Left lung (tissue), 4 donors: ENCODE measurements at regions not wholly inside any gene's neighbourhood (a gene's known extent, or its start where the extent isn't known, plus 50 kb on each side); places are given as distances from the start of the nearest gene placed in this dataset.
"Not testable (repeated sequence)": the region's sequence is repeated elsewhere in the genome, so short reads cannot be mapped to it uniquely, and the experiment has no call there.

ENCODE experiments used
- ATAC-seq: fragments of 200-7000 bp; cut with Tn5 transposase; one replicate; pipeline ENCODE4 v1.9.1; 2020; ENCODE audit warnings: moderate library complexity
- DNase-seq, 4 donors: peaks; one replicate each; pipeline ENCODE4 v3.0.0-alpha.2; 2013 to 2020
- H3K27ac ChIP-seq, 2 donors: fragments of 200-600 bp; sonication (generic) in 1 of 2; one replicate each; pipeline versions ENCODE4 v1.5.0 to v1.8.0; 2020 to 2021
- H3K27me3 ChIP-seq, 2 donors: fragments of 200-600 bp; sonication (generic) in 1 of 2; one replicate each; pipeline versions ENCODE4 v1.5.0 to v1.8.0; 2020 to 2021
- H3K36me3 ChIP-seq, 2 donors: fragments of 200-600 bp; sonication (generic) in 1 of 2; one replicate each; pipeline versions ENCODE4 v1.5.0 to v1.8.0; 2020 to 2021
- H3K4me1 ChIP-seq, 2 donors: fragments of 200-600 bp; one replicate each; pipeline ENCODE4 v1.8.0; 2021
- H3K4me3 ChIP-seq, 2 donors: fragments of 200-600 bp; sonication (generic) in 1 of 2; one replicate each; pipeline versions ENCODE4 v1.5.0 to v1.8.0; 2020 to 2021; ENCODE audit warnings: mild to moderate bottlenecking in 1 of 2
- H3K9me3 ChIP-seq, 2 donors: fragments of 200-600 bp; sonication (generic) in 1 of 2; one replicate each; pipeline versions ENCODE4 v1.5.0 to v1.8.0; 2020 to 2021
- intact Hi-C, 2 donors: fragments of 100-400 bp; cut with DNase I; formaldehyde crosslinking; loops; one replicate each; pipeline versions ENCODE4 v1.11.2 to v1.14.2; 2022
- TF ChIP-seq, protein P1 (sequence below), 2 donors: fragments of 200-600 bp; sonication (generic) in 1 of 2; IDR thresholded peaks; one replicate each; pipeline versions ENCODE4 v1.5.0 to v1.8.0; 2021; ENCODE audit warnings: antibody characterized with exemption in 2 of 2
- donor health status: DM: no; HTN: yes; CAD: no.
- donor health status: DM: no; HTN: no; CAD: no.

DNA sequence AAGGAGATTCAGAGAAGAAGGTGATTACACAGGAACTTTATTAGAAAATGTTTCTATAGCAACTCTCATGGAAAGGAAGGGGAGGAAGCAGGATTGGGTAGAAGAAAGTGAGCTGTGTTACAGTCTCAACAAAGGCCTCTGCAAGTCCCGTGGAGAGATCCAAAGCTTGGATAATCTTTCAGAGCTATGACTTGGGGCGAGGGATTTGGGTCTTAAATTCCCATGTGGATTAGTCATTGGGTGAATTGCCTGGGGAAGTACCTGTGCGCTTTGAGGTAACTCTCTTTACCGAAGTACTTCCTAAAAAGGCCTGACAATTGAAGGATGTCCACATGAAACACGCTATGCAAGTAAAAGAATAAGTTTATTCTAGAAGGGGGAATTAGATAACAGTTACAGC lies 133.8 kb upstream of the ANKRD50 start:
- Histone ChIP-seq H3K27me3 (no peaks in the 10 kb centered on the region), H3K4me3 (no peak overlapping the region), H3K27ac (no peak overlapping the region), H3K4me1 (no peaks in the 10 kb centered on the region), H3K36me3 (no peaks in the 10 kb centered on the region), H3K9me3 (peaks cover 0 to 16% of the 10 kb centered on the region in 2 donors)
- TF ChIP-seq, protein P1, sequence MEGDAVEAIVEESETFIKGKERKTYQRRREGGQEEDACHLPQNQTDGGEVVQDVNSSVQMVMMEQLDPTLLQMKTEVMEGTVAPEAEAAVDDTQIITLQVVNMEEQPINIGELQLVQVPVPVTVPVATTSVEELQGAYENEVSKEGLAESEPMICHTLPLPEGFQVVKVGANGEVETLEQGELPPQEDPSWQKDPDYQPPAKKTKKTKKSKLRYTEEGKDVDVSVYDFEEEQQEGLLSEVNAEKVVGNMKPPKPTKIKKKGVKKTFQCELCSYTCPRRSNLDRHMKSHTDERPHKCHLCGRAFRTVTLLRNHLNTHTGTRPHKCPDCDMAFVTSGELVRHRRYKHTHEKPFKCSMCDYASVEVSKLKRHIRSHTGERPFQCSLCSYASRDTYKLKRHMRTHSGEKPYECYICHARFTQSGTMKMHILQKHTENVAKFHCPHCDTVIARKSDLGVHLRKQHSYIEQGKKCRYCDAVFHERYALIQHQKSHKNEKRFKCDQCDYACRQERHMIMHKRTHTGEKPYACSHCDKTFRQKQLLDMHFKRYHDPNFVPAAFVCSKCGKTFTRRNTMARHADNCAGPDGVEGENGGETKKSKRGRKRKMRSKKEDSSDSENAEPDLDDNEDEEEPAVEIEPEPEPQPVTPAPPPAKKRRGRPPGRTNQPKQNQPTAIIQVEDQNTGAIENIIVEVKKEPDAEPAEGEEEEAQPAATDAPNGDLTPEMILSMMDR (IDR thresholded peaks at IDR 0.05): no peak
- DNase-seq (no peak), ATAC-seq (no peak)
- intact Hi-C loops: no loop called here

DNA sequence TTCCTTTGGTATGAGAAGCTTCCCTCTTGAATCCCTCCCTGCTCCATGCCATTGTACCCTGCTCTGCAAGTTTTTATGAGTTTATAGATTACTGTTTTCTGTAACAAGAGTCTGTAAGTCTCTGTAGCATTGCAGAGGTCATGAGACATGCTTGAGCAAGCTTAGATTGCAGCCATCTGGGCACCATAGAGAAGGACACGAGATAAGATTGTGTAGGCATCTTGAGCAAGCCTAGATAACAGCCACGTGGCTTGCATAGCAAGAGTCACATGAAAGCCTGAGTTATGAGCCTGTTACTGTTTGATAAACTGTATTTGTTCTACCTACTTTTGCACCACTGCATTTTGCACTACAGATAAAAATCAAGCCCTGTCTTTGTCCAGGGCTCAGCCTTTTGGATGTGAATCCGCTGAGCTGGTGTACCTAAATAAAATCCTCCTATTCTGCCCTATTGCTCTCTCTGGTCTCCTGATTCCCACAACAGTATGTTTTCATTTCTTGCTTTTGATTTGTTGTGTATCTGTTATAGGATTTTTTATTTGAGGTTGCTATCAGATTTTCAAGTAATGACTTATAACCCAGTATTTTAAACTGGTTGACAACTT lies 127.4 kb upstream of the ANKRD50 start:
- intact Hi-C loops: no loop called here
- Histone ChIP-seq H3K27ac (no peak overlapping the region), H3K4me1 (no peaks in the 10 kb centered on the region), H3K27me3 (no peaks in the 10 kb centered on the region), H3K36me3 (no peaks in the 10 kb centered on the region), H3K9me3 (peaks cover 0 to 56% of the 10 kb centered on the region in 2 donors), H3K4me3 (no peak overlapping the region)
- TF ChIP-seq, protein P1 (IDR thresholded peaks at IDR 0.05): no peak
- no peak for DNase-seq
- no peak for ATAC-seq

DNA sequence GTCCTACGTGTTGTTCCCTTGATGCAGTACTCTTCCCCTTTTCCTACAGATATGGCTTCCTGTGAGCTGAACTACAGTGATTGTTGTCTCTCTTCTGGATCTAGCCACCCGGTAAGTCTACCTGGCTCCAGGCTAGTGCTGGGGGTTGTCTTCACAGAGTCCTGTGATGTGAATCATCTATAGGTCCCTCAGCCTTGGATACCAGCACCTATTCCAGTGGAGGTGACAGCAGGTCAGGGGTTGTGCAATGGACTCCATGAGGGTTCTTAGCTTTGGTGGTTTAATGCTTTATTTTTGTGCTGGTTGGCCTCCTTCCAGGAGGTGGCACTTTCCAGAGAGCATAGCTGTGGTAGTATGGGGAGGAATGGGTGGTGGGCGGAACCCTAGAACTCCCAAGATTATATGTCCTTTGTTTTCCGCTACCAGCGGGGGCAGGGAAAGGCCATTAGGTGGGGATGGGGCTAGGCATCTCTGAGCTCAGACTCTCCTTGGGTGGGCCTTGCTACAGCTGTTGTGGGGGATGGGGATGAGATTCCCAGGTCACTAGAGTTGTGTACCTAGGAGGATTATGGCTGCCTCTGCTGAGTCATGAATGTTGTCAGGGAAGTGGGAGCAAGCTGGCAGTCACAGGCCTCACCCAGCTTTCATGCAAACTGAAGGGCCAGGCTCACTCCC lies 121.4 kb upstream of the ANKRD50 start:
- DNase-seq (no peak), ATAC-seq (no peak)
- no peaks in the 10 kb centered on the region for H3K36me3 ChIP-seq
- H3K27ac ChIP-seq: no peak overlapping the region
- intact Hi-C loops: no loop called here
- no peaks in the 10 kb centered on the region for H3K4me1 ChIP-seq
- H3K27me3 ChIP-seq: no peaks in the 10 kb centered on the region
- peaks cover 0 to 24% of the 10 kb centered on the region in 2 donors for H3K9me3 ChIP-seq
- H3K4me3 ChIP-seq: no peak overlapping the region
- TF ChIP-seq, protein P1 (IDR thresholded peaks at IDR 0.05): no peak

DNA sequence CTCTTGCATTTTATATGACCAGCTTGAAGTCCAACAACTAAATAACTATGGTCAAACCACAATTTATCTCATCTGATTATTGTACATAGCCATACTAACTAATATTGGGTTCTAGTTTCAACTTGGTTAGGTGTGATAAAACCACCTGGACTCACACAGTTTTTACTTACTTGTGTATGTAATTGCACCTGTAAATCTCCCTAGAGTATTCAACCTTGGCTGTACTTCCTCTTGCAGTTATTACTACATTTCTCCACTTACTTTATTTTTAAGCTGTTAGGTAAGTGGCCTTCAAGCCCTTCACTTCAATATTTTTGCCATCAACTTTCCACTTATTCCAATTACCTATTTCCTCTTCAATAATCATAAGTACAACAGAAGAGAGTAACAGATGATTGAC lies 115.8 kb upstream of the ANKRD50 start:
- peaks cover 0 to 3% of the 10 kb centered on the region in 2 donors for H3K9me3 ChIP-seq
- no peaks in the 10 kb centered on the region for H3K4me1 ChIP-seq
- ATAC-seq (peak; percentile 53), DNase-seq (no peak)
- H3K4me3 ChIP-seq: no peak overlapping the region
- intact Hi-C loops: no loop called here
- no peak overlapping the region for H3K27ac ChIP-seq
- H3K36me3 ChIP-seq: no peaks in the 10 kb centered on the region
- H3K27me3 ChIP-seq: no peaks in the 10 kb centered on the region
- TF ChIP-seq, protein P1 (IDR thresholded peaks at IDR 0.05): no peak

DNA sequence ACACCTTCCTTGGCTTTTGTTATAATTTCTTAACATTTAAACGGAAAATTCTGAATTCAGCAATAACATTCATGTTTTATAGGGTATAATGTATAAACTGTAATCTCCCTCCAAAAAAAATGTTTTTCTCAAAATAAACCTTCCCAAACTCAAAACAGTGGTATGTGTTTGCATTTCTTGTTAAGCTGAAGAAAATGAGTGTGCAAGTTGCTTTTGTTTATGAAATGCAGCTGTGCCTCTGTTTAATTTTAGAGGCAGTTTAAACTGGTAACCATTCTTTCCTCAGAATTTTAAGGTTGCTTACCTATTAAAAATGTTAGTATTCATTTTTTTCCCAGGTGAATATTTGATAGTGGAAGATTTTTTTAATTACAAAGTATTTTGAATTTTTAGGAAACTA lies 105.0 kb upstream of the ANKRD50 start:
- Histone ChIP-seq H3K27me3 (no peaks in the 10 kb centered on the region), H3K9me3 (peaks cover 0 to 8% of the 10 kb centered on the region in 2 donors), H3K36me3 (no peaks in the 10 kb centered on the region), H3K27ac (no peak overlapping the region), H3K4me1 (no peaks in the 10 kb centered on the region), H3K4me3 (no peak overlapping the region)
- intact Hi-C loops: no loop called here
- TF ChIP-seq, protein P1 (IDR thresholded peaks at IDR 0.05): no peak
- no peak for DNase-seq
- no peak for ATAC-seq

DNA sequence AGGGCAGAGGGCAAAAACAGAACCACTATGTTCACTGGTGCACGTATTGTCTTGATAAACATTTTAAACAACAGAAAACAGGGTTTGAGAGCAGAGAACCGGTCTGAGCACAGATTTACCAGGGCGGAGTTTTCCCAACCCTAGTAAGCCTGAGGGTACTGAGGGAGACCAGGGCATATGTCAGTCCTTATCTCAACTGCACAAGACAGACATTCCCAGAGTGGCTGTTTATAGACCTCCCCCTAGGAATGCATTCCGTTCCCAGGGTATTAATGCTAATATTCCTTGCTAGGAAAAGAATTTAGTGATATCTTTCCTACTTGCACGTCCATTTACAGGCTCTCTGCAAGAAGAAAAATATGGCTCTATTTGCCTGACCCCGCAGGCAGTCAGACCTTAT lies 99.7 kb upstream of the ANKRD50 start:
- H3K4me3 ChIP-seq, ATAC-seq, intact Hi-C loops, H3K4me1 ChIP-seq, H3K27ac ChIP-seq, H3K27me3 ChIP-seq, H3K36me3 ChIP-seq, DNase-seq: not testable (repeated sequence)
- peaks cover 0 to 22% of the 10 kb centered on the region in 2 donors for H3K9me3 ChIP-seq
